ENCODE measurements at regions not wholly inside any gene's neighbourhood (a gene's known extent, or its start where the extent isn't known, plus 50 kb on each side); places are given as distances from the start of the nearest gene placed in this dataset.

DNA sequence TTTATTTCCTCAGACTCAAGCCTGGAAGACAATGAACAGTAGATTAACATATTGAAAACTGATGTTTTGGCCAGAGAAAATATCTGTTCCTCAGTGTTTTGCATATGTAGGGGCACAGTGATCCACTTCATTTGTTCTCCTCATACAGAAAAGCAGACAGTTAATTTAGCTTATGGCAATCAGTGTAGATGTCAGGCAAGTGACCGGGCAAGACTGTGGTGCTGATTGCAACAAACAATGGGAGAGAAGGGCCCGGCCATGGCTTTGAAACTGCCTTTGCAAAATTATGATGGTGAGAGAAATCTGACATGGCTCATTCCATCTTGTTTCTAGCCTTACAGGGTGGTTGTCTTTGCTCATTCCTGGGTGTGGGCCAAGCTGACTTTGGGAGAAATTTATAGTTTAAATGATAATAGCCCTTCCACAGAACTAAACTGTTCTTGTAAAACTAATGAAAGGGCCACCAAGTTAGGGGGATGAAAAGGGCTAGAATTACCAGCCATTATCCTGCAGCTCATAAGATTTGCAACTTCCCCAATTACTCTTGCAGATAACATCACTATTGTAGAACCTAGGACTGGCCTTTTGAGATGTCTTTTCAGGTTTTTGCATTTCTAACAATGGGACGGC is 220.3 kb downstream of the KTN1 start:
- TF ChIP-seq, protein P1, sequence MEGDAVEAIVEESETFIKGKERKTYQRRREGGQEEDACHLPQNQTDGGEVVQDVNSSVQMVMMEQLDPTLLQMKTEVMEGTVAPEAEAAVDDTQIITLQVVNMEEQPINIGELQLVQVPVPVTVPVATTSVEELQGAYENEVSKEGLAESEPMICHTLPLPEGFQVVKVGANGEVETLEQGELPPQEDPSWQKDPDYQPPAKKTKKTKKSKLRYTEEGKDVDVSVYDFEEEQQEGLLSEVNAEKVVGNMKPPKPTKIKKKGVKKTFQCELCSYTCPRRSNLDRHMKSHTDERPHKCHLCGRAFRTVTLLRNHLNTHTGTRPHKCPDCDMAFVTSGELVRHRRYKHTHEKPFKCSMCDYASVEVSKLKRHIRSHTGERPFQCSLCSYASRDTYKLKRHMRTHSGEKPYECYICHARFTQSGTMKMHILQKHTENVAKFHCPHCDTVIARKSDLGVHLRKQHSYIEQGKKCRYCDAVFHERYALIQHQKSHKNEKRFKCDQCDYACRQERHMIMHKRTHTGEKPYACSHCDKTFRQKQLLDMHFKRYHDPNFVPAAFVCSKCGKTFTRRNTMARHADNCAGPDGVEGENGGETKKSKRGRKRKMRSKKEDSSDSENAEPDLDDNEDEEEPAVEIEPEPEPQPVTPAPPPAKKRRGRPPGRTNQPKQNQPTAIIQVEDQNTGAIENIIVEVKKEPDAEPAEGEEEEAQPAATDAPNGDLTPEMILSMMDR (IDR thresholded peaks at IDR 0.05) = no peak

DNA sequence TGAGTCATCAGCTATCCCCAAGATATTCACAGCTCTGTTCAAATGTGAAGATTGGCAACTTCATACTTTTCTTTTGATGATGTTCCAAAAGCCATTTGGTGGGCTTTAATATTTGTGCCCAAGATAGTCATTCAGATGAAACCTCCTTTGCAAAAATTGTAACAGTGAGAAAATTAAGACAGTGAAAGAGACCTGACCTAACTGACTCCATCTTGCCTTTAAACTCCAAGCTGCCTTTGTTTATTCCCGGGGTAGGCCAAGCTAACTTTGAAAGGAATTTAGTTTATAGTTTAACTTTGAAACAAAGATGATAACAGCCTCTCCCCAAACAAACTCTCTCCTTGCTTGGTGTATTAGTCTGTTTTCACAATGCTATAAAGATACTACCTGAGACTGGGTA is 221.1 kb downstream of the KTN1 start:
- TF ChIP-seq, protein P1 (IDR thresholded peaks at IDR 0.05) = no peak

DNA sequence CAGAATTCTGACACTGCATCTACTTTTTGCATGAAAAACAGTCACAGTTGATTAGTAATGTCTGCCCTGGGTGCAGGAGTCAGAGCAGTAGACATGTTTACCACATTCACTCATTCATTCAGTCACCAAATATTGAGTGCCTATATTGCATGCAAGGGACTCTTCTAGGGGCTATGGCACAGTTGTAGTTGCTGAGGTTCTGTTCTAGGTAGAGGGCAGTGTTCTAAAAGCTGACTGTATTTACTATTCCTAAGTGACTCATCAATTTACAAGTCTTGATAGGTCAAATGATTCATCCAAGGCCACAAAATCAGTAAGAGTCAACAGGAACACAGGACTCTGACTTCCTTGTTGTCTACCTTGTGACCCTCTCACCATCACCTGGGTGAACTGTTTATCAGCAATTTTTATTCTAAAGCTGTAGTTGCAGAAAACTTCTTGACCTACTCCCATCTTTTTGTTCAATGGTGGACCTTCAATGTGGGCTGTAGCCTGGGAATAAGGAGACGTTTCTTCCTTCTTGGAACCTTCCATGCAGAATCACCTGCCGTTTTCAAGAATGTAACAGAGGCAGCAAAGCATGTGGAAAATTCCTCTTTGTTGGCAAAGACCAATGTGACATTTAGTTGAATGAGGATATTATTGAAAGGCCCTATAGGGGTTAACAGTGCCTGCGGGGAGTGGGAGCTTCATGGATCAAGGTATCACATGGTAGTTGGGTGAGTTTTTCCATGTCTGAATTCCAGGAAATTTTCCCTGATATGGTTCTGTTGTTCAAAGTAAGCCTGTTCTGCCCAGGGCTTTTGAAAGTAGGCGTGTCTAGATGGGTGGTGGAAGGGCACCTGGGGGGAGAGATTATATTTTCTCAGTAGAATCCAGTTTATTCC is 223.2 kb downstream of the KTN1 start:
- TF ChIP-seq, protein P1 (IDR thresholded peaks at IDR 0.05) = peak; percentile 38; the same call in 1 of the 2 replicates

DNA sequence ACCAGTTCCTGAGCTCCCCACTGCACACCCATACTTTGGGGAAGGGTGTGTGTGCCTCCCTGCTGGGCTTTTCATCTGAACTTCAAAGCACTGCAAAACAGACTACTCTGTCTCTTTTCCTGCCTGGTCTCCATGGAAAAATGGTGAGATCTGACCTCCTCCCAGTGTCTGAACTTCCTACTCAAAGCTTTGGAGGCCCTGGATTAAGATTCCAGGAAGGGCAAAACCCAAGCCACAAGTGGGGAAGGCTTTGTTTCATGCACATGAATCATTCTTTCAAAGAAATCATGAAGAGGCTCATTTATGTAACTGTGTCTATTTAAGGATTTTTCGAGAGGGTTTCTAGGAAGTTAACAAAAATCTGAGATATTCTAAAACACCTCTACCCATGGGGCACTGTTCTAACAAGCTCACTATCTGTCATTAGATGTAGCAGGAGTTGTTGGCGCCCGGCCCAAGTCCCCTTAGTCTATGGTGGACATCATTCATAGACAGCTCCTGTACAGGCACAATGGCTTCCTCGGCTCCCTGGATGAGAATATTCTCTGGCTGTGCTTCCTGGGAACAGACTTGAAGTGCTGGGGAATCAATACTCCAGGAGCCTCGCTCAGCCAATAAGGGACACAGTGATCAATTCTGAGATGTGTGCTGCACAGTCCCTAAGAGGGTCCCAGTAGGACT is 224.0 kb downstream of the KTN1 start:
- TF ChIP-seq, protein P1 (IDR thresholded peaks at IDR 0.05) = no peak

DNA sequence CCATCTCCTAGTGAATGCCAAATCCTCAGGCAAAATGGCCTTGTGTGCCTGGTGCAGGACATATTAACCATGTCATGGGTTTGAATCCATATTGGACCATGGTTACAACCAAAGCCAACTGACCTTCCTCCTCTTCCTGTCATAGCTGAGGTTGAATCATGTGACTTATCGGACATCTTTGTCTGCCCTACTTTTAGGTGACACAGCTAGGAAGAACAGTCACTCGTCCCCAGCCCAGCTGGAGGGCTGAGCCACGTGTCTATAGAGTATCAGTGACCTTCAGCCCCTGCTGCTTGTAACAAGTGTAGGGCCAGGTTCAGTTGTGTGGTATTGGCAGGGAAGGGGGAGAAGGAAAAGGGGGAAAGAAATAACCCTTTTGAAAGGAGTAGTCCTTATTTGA is 225.2 kb downstream of the KTN1 start:
- TF ChIP-seq, protein P1 (IDR thresholded peaks at IDR 0.05) = no peak

DNA sequence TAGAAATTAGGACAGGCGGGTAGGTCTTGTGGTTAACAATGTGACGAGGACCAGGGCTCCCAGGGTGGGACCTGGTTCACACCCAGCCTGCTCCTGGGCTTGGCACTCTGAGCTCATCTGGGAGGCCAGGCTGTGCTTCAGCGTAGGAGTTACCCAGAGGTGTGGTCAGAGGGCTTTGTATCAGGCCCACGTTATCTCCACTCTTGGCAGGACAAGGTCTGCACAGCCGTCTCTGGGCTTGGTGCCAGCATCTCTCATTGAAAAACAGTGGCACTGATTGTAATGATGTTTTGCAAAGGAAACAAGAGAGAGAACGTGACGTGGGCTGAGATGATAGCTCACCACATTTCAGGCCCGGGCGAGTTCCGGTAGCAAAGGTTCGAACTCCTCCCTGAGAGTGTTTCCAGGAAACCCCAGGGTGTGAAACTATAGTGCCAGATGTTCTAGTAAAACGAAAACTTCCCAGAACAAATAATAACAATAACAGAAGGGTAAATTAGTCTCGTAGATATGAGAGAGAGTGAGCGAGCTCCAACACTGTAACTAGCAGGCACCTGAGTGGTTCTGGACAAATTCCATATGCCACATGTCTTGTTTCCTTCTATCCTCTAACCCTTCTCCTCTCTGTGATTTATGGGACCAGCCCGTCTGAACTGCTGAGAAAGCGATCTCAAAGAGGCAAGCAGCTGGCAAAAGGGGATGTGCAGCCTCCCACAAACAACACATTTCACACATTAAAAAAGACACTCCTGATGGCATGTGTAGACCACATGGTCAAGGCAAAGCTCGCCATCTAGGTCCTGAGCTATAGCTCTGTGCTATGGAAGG is 227.3 kb downstream of the KTN1 start:
- TF ChIP-seq, protein P1 (IDR thresholded peaks at IDR 0.05) = no peak

DNA sequence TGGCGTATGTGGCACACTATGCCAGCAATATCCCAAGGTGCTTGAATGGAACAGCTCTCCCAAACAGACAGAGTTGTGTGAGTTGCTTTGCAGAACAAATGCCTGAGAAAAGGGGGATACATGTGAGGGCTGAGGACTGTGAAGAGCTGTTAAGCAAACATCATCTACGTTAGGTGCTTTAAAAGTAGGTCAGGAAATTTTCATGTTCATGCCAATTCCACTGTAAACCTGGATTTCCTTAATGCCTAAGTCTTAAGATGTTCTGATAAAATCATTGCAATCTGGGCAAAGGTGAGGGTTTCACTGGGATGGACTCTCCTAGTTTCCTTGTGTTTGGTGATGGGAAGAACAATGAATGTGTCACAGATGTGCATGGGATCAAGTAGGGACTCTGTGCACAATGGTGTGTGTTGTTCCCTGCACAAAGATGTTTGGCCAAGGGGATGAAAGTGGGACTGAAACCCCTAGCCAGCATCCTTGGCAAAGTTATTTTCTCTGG is 227.9 kb downstream of the KTN1 start:
- TF ChIP-seq, protein P1 (IDR thresholded peaks at IDR 0.05) = no peak

Data from LNCAP (cell line).